ENCODE measurements at regions not wholly inside any gene's neighbourhood (a gene's known extent, or its start where the extent isn't known, plus 50 kb on each side); places are given as distances from the start of the nearest gene placed in this dataset.

- no peak overlapping the region for H3K9ac ChIP-seq (ENCODE audit: low read length)
- TF ChIP-seq CTCF (IDR thresholded peaks at IDR 0.05; ENCODE audit: low read depth, low read length) (no peak), EZH2phosphoT487 (IDR thresholded peaks at IDR 0.05; ENCODE audit: low read depth) (no peak)
- no peaks in the 10 kb centered on the region for H3K27me3 ChIP-seq (ENCODE audit: low read depth, low read length)
- no peaks in the 10 kb centered on the region for H4K20me1 ChIP-seq (ENCODE audit: insufficient read depth, low read length)
- no peaks in the 10 kb centered on the region for H3K4me1 ChIP-seq (ENCODE audit: low read length)
- H3K4me2 ChIP-seq (ENCODE audit: low read length): no peak overlapping the region
- no peaks in the 10 kb centered on the region for H3K9me3 ChIP-seq (ENCODE audit: insufficient read depth, low read length)
- no peaks in the 10 kb centered on the region for H3K36me3 ChIP-seq (replicated peaks; ENCODE audit: low read depth, low read length)
- H2AFZ ChIP-seq (ENCODE audit: low read depth, low read length): no peak overlapping the region
- no peak overlapping the region for H3K4me3 ChIP-seq (ENCODE audit: low read length)
- H3K27ac ChIP-seq (ENCODE audit: low read length): no peak overlapping the region
- H3K79me2 ChIP-seq (ENCODE audit: low read length): no peaks in the 10 kb centered on the region
Measured at GRCh38 chr15:53324061-53324460, 435.4 kb downstream of the WDR72 start.

GRCh38 chr15:53323191-53323590, 436.3 kb downstream of the WDR72 start:
- no peaks in the 10 kb centered on the region for H3K4me1 ChIP-seq (ENCODE audit: low read length)
- no peaks in the 10 kb centered on the region for H3K36me3 ChIP-seq (replicated peaks; ENCODE audit: low read depth, low read length)
- H2AFZ ChIP-seq (ENCODE audit: low read depth, low read length): no peak overlapping the region
- no peaks in the 10 kb centered on the region for H4K20me1 ChIP-seq (ENCODE audit: insufficient read depth, low read length)
- H3K79me2 ChIP-seq (ENCODE audit: low read length): no peaks in the 10 kb centered on the region
- no peak overlapping the region for H3K9ac ChIP-seq (ENCODE audit: low read length)
- no peak overlapping the region for H3K4me3 ChIP-seq (ENCODE audit: low read length)
- no peaks in the 10 kb centered on the region for H3K9me3 ChIP-seq (ENCODE audit: insufficient read depth, low read length)
- no peak overlapping the region for H3K4me2 ChIP-seq (ENCODE audit: low read length)
- no peak overlapping the region for H3K27ac ChIP-seq (ENCODE audit: low read length)
- H3K27me3 ChIP-seq (ENCODE audit: low read depth, low read length): no peaks in the 10 kb centered on the region
- TF ChIP-seq EZH2phosphoT487 (IDR thresholded peaks at IDR 0.05; ENCODE audit: low read depth) (no peak), CTCF (IDR thresholded peaks at IDR 0.05; ENCODE audit: low read depth, low read length) (no peak)

GRCh38 chr15:53320816-53321215, 438.6 kb downstream of the WDR72 start:
- H3K9ac ChIP-seq (ENCODE audit: low read length): no peak overlapping the region
- H3K9me3 ChIP-seq (ENCODE audit: insufficient read depth, low read length): no peaks in the 10 kb centered on the region
- H3K27ac ChIP-seq (ENCODE audit: low read length): no peak overlapping the region
- H3K4me1 ChIP-seq (ENCODE audit: low read length): no peaks in the 10 kb centered on the region
- no peak overlapping the region for H3K4me3 ChIP-seq (ENCODE audit: low read length)
- H4K20me1 ChIP-seq (ENCODE audit: insufficient read depth, low read length): no peaks in the 10 kb centered on the region
- TF ChIP-seq CTCF (IDR thresholded peaks at IDR 0.05; ENCODE audit: low read depth, low read length) (no peak), EZH2phosphoT487 (IDR thresholded peaks at IDR 0.05; ENCODE audit: low read depth) (no peak)
- H3K79me2 ChIP-seq (ENCODE audit: low read length): no peaks in the 10 kb centered on the region
- no peak overlapping the region for H3K4me2 ChIP-seq (ENCODE audit: low read length)
- H3K36me3 ChIP-seq (replicated peaks; ENCODE audit: low read depth, low read length): no peaks in the 10 kb centered on the region
- H2AFZ ChIP-seq (ENCODE audit: low read depth, low read length): no peak overlapping the region
- no peaks in the 10 kb centered on the region for H3K27me3 ChIP-seq (ENCODE audit: low read depth, low read length)

GRCh38 chr15:53312707-53313106, 446.8 kb downstream of the WDR72 start:
- TF ChIP-seq CTCF (IDR thresholded peaks at IDR 0.05; ENCODE audit: low read depth, low read length) (no peak), EZH2phosphoT487 (IDR thresholded peaks at IDR 0.05; ENCODE audit: low read depth) (no peak)
- H3K4me3 ChIP-seq (ENCODE audit: low read length): no peak overlapping the region
- no peaks in the 10 kb centered on the region for H3K9me3 ChIP-seq (ENCODE audit: insufficient read depth, low read length)
- H2AFZ ChIP-seq (ENCODE audit: low read depth, low read length): no peak overlapping the region
- H3K27ac ChIP-seq (ENCODE audit: low read length): no peak overlapping the region
- no peaks in the 10 kb centered on the region for H3K4me1 ChIP-seq (ENCODE audit: low read length)
- H3K36me3 ChIP-seq (replicated peaks; ENCODE audit: low read depth, low read length): no peaks in the 10 kb centered on the region
- no peaks in the 10 kb centered on the region for H4K20me1 ChIP-seq (ENCODE audit: insufficient read depth, low read length)
- H3K79me2 ChIP-seq (ENCODE audit: low read length): no peaks in the 10 kb centered on the region
- no peaks in the 10 kb centered on the region for H3K27me3 ChIP-seq (ENCODE audit: low read depth, low read length)
- no peak overlapping the region for H3K4me2 ChIP-seq (ENCODE audit: low read length)
- H3K9ac ChIP-seq (ENCODE audit: low read length): no peak overlapping the region
